NCI-H187 (cell line): ENCODE measurements at regions not wholly inside any gene's neighbourhood (a gene's known extent, or its start where the extent isn't known, plus 50 kb on each side); places are given as distances from the start of the nearest gene placed in this dataset.

Experiments
- DNase-seq, 2 experiments: peaks; one replicate each; lab custom pipeline; 2025; lab: John Stamatoyannopoulos, UW

DNA sequence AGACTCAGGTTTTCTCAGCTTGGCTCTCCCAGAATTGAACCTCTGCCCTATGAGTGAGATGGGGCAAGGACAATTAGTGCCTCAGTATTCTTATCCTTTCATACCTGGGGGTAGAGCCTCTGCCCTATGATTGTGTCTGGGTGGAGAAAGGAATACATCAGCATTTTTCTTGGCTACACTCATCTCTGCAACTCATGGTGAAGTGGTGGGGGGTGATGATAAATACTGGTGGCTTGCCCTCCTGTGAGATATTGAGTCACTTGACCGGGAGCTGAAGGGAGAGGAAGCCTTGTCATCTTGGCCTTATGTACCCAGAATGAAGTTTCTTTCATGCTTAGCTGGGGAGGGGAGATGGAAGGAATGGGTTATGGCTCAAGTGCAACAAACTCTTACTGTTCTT lies 71.3 kb upstream of the ENOX2 start:
- DNase-seq, result no peak

DNA sequence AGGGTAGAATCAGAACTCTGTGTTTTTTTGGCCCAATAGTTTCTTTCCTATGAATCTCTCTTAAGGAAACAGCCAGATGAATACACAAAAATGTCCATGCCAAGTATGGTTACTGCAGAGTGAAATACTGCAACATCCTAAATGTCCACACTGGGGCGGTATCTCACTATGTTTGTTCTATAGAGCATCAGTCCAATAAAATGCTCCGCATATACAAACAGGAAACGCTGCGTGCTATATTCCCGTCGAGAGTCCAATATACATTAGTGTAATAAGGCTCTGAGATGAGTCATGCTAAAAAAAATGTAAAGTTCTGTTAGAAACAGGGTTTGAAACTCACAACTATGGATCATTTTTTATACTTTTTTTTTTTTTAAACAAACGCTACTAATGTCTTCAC lies 72.9 kb upstream of the ENOX2 start:
- DNase-seq, result peak; percentile 18 to 24

DNA sequence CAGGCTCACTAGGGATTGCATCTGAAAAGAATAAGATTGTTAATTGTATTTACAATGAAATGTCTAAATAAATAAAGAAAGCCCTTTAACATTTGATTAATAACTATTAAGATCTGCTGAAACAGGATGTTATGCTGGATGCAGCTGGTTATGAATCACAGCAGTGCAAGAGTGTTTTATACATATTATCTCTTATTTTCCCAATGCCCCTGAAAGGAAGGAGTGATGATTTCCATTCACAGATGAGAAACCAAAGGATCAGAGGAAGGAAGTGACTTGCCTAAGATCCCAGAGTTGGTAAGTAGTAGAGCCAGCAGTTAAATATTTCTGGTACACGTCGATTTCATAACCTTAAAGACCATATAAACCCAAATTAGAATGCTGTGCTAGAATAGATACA lies 76.3 kb upstream of the ARHGAP36 start:
- DNase-seq, result no peak

DNA sequence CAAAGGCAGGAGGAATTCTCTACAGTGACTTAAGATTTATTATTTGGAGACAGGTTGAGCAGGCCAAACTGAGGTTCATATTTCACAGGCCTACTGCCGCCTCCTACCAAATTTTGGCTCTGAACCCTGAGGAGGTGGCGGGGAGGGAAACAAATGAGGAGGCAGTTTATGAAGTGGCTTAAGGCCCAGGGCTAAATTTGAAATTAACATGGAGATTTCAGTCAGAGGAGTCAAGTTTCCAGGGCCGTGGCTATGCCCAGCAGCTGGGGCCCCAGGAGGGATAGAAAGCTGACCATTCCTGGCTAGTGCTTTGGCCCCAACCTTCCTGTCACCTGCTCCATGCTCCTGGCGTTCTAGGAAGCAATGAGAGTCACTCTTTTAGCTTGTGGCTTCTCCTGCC lies 73.4 kb upstream of the ARHGAP36 start:
- DNase-seq, result no peak

DNA sequence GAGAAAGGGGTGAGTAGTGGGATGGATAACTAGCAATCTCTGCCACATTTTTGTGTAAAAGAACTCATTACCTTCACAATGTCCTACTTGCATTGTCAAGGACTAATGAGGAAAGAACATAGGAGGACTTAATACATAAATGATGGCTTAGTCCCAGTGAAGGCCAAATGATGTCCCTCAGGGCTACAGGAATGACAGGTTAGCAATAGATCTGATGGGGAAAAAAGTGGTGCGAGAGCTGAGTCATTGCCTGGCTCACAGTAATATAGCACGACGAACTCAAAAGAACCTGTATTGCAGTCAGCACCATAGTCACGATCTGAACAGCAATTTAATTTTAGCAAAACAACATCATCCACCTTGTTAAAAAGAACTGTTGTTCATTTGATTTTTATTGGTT lies 70.9 kb upstream of the ARHGAP36 start:
- DNase-seq, result no peak

DNA sequence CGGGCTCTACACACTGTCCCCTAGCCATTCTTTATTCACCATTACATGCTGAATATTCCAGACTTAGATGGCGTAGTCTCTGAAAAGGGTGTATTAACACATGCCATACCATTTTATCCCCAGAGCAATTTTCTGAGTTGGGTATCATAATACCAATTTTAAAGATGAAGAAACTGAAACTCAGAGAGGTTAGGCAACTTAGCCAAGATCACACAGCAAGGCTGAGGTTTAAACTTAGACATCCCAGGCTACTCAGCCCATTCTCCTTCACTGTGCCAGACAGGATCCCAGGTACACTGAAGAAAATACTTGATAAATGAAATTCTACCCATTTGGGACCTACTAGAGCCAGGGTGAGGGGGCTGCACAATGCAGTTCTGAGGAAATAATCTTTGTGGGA lies 67.4 kb upstream of the ARHGAP36 start:
- DNase-seq, result no peak

DNA sequence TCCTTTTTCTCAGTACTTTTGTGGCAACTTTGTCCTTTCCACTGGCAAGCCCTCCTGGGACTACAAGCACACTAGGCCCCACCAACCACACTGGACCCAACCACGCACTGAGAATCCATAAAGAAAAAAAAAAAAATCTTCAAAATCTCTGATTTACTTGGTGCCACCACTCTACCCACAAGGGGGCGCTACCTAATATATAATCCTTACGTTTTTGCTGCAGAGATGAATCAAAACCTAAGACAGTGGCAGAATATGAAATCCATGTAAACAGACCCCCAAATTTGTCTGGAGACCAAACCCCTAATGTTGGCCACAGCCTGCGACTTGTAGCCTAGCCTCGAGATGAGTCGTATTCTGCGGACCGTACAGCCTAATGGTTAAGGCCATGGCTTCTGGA lies 63.5 kb upstream of the ARHGAP36 start:
- DNase-seq, result no peak

DNA sequence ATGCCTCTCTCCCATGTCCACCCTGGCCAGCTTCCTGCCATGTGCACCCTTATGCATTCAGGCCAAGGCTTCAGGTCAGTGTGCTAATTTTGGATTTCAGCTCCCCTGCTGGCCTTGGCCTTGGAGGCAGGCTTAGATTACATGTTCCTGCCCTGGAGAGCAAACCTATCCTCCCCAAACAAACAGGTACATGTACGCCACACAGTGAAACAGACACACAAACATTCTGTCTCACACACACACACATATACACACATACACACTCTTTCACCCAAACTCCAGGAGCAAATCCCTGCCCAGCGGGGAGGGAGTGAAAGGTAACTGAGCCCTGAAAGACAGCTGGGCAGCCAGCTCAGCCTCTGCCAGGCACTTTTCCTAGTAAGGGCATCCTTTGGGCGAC lies 62.7 kb upstream of the ARHGAP36 start:
- DNase-seq, result no peak

DNA sequence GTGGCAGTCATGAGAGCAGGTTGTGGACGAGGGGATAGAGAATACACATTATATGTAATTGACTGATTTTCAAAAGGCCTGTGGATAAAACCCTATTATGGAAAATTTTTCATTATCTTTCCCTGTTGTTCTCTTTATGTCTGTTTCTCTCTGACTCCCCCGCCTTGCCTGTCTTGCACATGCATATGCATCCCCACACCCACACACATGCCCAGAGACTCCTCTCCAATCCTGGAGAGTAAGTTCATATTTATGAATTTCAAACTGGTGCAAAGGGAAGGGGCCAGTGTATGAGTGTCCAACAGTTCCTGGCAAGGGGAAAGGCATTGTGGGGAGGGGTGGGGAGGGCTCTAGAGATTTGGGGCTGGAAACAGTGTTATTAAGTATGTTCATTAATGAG lies 60.8 kb upstream of the ARHGAP36 start:
- no peak for DNase-seq

DNA sequence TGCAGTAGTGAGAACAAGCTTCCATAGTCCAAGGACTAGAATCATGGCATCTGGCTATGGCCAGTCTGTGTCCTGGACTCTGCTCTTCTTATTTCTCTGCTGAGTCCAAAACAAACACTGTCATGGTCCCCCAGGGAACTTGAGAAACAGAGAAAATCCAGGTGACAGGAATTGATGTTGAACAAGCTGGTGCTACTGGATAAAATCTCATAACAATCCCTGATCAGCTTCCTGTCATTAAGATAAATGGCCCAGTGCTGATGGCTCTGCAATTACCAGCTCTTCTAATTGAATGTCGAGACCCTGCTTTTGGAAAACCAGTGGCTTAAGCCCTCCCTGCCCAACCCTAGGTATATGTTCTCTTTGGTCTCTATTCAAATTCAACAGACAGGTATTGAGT lies 58.8 kb upstream of the ARHGAP36 start:
- no peak for DNase-seq
